C4-2B (cell line): ENCODE measurements at regions not wholly inside any gene's neighbourhood (a gene's known extent, or its start where the extent isn't known, plus 50 kb on each side); places are given as distances from the start of the nearest gene placed in this dataset.

Source experiments
- ZFX ChIP-seq: fragments of 450-650 bp; IDR thresholded peaks from 2 replicates; pipeline ENCODE4 v1.6.1; 2017
- TF ChIP-seq, protein P1 (sequence below): fragments of 450-650 bp; conservative IDR thresholded peaks from 2 replicates; pipeline ENCODE4 v1.5.1; 2017; ENCODE audit warnings: mild to moderate bottlenecking

DNA sequence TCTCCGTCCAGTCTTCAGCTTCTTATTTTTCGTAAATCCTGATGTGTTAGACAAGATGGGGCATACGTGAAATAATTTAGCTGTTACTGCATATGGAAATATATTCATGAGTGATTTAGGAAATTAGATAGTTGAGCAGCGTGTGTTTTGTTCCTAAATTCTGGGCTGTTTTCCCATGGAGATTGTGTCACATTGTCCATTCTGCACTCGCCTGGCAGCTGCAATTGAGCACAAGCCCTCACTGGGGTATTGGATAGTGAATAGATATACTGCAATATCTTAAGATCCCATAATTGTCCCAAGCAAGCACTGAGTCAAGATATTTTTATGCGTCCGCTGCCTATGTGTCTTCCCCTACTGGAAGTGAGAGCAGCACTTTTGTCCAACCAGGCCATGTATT lies 1027.1 kb upstream of the WWC1 start:
- TF ChIP-seq, protein P1, sequence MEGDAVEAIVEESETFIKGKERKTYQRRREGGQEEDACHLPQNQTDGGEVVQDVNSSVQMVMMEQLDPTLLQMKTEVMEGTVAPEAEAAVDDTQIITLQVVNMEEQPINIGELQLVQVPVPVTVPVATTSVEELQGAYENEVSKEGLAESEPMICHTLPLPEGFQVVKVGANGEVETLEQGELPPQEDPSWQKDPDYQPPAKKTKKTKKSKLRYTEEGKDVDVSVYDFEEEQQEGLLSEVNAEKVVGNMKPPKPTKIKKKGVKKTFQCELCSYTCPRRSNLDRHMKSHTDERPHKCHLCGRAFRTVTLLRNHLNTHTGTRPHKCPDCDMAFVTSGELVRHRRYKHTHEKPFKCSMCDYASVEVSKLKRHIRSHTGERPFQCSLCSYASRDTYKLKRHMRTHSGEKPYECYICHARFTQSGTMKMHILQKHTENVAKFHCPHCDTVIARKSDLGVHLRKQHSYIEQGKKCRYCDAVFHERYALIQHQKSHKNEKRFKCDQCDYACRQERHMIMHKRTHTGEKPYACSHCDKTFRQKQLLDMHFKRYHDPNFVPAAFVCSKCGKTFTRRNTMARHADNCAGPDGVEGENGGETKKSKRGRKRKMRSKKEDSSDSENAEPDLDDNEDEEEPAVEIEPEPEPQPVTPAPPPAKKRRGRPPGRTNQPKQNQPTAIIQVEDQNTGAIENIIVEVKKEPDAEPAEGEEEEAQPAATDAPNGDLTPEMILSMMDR, result no peak
- TF ChIP-seq ZFX, result no peak
